Activated T-helper 1 cell treated with anti-CD3 and anti-CD28 coated beads, Interleukin-12 subunit alpha, Interleukin-12 subunit beta, Interleukin-2, Interleukin-4 antibody, amounts not matched to agents 30 ng/mL and 10 ng/mL and 1 ng/mL, durations not matched to agents 14 hours and 24 hours and 36 hours (primary cell): ENCODE measurements at regions not wholly inside any gene's neighbourhood (a gene's known extent, or its start where the extent isn't known, plus 50 kb on each side); places are given as distances from the start of the nearest gene placed in this dataset.

Experiments
- DNase-seq: peaks from one replicate; pipeline ENCODE4 v3.0.0; 2021; ENCODE audit warnings: low spot score
- H3K27ac Mint-ChIP-seq: one replicate; pipeline ENCODE4 v1.8.0; 2021; ENCODE audit warnings: mild to moderate bottlenecking, mixed read lengths
- H3K27me3 Mint-ChIP-seq: one replicate; pipeline ENCODE4 v1.8.0; 2022; ENCODE audit warnings: mild to moderate bottlenecking, moderate library complexity, mixed read lengths; ENCODE audit not compliant: insufficient read depth
- H3K36me3 Mint-ChIP-seq: one replicate; pipeline ENCODE4 v1.8.0; 2021; ENCODE audit warnings: low read depth, mixed read lengths
- H3K4me1 Mint-ChIP-seq: one replicate; pipeline ENCODE4 v1.8.0; 2021; ENCODE audit warnings: low read depth, mixed read lengths
- H3K4me3 Mint-ChIP-seq: one replicate; pipeline ENCODE4 v1.8.0; 2021; ENCODE audit warnings: mild to moderate bottlenecking, moderate library complexity, mixed read lengths
- H3K9me3 Mint-ChIP-seq: one replicate; pipeline ENCODE4 v1.8.0; 2021; ENCODE audit warnings: mixed read lengths
- intact Hi-C: fragments of 100-400 bp; cut with micrococcal nuclease; formaldehyde crosslinking; loops from one replicate; pipeline ENCODE4 v1.15.1; 2024

- H3K9me3 Mint-ChIP-seq = peaks cover 4% of the 10 kb centered on the region
- no peaks in the 10 kb centered on the region for H3K36me3 Mint-ChIP-seq
- H3K4me3 Mint-ChIP-seq = no peak overlapping the region
- no peaks in the 10 kb centered on the region for H3K27me3 Mint-ChIP-seq
- DNase-seq = no peak
- H3K27ac Mint-ChIP-seq = no peak overlapping the region
- no peaks in the 10 kb centered on the region for H3K4me1 Mint-ChIP-seq
- intact Hi-C loops = no loop called here
Observed at GRCh38 chr17:51572115-51572514, 311.8 kb downstream of the UTP18 start.
